T1000 (cell line): ENCODE measurements at regions not wholly inside any gene's neighbourhood (a gene's known extent, or its start where the extent isn't known, plus 50 kb on each side); places are given as distances from the start of the nearest gene placed in this dataset.
"Not testable (repeated sequence)": the region's sequence is repeated elsewhere in the genome, so short reads cannot be mapped to it uniquely, and the experiment has no call there.

ENCODE experiments used
- DNase-seq: peaks from one replicate; lab custom pipeline; 2025; ENCODE audit warnings: mixed read lengths; lab: John Stamatoyannopoulos, UW

DNA sequence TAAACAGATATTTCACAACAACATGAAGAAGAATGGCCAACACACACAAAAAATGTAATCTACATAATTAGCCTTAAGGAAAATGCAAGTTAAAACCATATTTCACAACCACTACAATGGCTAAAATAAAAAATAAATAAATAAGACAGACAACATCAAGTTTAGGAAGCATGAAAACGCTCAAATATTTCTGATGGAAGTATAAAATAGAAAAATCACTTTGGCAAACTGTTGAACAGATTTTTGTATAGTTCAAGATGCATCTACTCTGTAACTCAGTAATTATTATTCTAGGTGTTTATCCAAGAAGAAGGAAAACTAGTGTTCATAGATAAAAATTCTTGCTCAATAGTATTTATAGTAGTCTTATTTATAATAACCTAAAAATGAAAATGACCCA lies 1410.1 kb upstream of the ADGRB3 start:
- DNase-seq, result no peak

DNA sequence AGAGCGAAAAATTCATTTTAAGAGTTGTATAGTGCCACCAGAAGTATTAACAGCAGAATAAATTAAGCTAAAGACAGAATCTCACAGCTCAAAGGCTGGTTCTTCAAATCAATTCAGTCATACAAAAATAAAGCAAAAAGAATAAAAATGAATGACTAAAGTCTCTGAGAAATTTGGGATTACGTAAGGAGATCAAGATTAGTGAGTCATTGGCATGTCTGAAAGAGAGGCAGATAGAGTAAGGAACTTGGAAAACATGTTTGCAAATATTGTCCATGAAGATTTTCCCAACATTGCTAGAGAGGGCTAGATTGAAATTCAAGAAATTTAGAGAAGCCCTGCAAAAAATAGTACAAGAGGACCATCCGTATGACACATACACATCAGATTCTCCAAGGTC lies 1413.9 kb upstream of the ADGRB3 start:
- no peak for DNase-seq

DNA sequence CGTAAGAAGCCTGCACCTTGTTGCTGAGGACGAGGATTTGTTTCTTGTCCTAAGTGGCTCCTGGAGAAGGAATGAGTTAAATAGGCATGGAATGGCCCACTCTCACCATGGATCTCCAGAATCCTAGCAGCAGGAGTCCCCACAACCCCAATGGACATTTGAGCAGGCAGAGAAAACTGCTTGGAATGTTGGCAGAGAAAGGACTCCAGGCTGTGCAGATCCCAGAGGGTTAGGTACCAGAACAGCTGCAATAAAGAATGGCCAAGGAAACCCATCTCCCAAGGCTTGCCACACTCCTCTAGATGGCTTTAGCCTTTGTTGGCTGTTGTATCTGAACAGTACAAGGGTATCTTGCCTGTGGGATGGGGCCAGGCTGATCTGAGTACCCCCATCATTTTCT lies 1415.7 kb upstream of the ADGRB3 start:
- DNase-seq, result no peak

DNA sequence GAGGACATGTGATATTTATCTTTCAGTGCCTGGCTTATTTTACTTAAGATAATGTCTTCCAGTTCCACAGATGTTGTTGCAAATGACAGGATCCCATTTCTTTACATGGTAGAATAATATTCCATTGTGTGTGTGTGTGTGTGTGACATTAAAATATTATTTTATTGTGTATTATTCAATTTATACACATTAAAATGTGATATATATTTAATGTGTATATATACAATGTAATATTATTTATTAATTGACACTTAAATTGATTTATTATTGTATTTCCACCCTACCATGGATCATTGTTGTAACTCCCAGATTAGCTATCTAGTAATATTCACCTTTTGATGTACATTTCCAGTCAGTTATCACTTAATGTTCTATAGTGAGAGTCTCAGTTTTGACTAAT lies 1422.5 kb upstream of the ADGRB3 start:
- no peak for DNase-seq

DNA sequence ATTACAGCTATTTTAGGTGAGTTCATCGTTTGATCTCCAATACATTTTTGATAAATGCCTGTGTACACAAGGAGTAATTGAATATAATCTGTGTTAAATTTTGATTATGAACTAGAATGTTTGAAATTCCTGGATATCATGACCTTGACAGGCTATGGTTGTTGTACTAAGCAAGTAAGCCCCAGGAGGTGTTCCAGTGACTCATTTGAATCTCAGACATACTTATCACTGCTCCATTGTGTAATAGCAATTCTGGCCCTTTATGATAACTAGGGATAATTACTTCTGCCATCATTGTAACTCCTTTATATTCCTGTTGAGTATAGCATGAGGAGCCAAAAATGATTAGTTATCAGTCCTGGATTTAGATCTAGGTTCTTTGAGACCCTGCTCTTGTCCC lies 1424.6 kb upstream of the ADGRB3 start:
- DNase-seq, result no peak

DNA sequence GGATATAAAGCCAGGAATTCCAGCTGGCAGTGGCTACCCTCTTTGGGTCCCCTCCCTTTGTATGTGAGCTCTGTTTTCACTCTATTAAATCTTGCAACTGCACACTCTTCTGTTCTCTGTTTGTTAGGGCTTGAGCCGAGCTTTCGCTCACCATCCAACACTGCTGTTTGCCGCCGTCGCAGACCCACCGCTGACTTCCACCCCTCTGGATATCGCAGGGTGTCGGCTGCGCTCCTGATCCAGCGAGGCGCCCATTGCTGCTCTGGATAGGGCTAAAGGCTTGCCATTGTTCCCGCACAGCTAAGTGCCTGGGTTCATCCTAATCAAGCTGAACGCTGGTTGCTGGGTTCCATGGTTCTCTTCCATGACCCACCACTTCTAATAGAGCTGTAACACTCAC lies 1433.5 kb upstream of the ADGRB3 start:
- DNase-seq, result no peak

DNA sequence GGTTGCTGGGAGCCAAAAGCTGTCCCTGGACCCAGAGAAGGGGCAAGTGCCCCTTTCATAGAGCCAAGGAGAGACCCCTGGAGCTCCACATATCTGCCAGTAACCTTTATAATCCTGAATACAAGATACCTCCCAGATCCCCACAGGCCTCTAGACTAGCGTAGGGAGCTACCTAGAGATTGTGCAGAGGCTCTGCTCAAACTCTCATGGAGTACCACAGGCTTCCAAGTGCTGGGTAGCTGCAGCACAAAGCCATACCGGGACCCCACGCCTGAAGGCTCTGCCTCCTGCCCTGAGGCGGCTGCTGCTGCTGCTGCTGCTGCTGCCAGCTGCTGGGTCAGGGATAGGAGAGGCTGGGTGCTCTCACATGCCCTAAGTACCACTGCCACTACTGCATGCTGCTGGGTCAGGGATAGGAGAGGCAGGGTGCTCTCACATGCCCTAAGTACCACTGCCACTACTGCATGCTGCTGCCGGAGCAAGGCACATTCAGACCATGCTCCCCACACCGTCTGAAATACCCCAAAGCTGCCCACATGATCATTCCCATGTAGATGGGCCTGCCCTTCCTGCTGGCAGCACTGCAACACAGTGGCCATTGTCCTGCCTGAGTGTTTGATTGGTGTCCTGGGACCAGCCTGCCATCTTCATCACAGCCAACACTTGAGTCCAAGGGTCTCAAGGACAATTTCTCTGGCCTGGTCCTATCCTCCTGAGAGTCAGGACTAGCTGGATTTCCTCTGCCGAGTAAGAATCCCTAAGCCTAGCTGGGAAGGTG lies 1434.3 kb upstream of the ADGRB3 start:
- DNase-seq, result no peak

DNA sequence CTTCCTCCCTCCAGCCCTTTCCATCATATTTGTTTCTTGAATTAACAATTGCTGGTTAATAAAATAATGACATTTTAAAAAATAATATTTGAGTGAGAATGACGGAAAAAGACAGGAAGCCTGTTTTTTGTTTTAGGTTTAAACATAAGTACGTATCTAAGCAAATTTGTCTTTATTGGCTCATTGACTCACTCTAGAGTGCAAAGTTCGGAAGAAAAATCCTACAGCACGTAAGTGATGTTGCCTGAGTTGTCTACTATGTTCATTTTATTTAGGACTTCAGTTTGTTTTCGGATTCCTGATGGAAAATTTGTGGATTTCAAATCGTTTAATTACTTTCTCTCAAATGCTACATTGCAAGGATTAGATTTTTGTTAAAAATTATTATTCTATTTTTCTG lies 1435.7 kb upstream of the ADGRB3 start:
- DNase-seq, result no peak

DNA sequence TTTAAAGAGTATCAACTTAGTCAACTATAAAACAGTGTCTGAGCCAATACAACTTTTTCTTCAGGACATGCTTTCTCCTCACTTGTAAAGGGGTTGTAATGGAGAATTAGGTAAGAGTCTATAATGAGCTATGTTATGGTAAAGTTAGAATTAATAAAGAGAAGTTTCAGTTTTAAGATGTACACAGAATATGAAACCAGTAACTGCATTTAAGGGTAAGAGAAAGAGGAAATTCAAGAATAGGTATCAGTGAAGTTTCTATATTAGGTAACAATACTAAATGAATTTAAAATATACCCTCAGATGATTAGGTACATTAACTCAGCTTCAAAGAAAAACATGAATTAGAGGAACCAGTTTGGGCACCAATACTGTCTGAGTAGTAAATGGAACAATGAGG lies 1444.3 kb upstream of the ADGRB3 start:
- no peak for DNase-seq

DNA sequence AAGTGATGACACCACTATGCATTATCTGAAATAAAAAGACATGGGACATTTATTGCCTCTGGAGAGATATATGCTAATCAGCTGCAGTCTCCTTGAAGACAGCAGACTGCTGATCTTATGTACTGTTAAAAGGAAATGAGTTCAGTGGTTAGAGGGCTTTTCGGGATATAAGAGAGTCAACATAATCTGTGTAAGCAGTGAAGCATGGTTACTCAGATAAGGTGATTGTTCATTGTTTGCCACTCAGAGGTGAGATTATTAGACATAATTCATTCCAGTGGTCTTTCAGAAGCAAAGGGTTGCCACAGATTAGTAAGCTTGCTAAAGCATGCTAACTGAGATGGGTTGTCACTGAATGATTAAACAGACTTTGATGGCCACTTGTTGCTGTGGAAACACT lies 1450.7 kb upstream of the ADGRB3 start:
- no peak for DNase-seq

DNA sequence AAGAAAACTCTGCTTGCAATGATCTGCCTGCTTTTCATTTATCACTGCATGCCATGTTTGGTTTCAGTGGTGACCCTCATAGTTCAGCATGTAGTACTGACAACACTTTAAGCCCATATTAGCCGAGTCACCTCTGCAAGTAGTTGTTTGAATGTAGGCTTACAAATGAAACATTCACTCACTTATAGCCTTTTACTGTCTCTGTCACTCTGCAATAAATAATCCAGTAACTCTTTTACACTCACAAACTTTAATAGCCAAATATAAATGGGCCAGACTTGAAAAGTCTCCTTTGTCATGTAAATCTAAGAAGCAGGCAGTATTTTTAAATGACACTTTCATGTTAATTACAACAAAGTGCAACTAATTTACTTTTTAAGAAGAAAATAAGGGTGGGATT lies 1460.0 kb upstream of the ADGRB3 start:
- DNase-seq, result no peak

DNA sequence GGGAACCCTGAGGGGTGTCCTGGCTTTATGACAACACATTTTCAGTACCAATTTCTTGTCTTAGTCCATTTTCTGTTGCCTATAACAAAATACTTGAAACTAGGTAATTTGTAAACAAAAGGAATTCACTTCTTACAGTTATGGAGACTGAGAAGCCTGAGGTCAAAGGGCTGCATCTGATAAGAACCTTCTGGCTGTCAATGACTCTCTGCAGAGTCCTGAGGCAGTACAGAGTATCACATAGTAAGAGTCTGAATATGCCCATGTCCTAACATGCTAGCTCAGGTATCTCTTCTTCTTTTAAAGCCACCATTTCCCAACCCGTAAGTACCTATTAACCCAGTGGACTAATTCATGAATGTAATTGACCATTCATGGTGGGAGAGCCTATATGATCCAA lies 1458.6 kb upstream of the EYS start:
- no peak for DNase-seq

DNA sequence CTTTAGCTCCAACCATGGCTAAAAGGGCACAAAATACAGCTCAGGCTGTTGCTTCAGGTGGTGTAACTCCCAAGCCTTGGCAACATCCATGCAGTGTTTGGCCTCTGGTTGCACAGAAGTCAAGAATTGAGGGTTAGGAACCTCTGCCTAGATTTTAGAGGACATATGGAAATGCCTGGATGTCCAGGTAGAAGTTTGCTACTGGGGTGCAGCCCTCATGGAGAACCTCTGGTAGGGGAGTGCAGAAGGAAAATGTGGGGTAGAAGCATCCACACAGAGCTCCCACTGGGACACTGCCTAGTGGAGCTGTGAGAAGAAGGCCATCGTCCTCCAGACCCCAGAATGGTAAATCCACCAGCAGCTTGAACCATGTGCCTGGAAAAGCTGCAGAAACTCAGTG lies 1453.8 kb upstream of the EYS start:
- no peak for DNase-seq

DNA sequence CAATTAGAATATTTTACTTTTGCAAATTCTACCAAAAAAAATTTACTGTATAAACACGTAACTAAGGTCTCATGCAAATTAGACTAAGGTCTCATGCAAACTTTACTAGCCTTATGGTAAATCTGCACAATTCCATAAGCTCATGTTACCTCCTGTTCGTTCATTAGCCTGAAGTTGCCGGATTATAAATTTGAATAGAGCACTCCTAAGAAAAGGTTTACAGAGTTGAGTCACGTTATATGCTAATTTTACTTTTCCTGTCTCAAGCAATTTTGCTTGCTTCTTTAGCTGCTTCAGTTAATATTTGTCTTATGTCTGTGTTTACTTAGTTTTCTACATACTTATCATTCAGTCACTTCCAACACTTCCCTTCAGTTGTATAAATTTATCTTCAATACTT lies 1434.0 kb upstream of the EYS start:
- no peak for DNase-seq

DNA sequence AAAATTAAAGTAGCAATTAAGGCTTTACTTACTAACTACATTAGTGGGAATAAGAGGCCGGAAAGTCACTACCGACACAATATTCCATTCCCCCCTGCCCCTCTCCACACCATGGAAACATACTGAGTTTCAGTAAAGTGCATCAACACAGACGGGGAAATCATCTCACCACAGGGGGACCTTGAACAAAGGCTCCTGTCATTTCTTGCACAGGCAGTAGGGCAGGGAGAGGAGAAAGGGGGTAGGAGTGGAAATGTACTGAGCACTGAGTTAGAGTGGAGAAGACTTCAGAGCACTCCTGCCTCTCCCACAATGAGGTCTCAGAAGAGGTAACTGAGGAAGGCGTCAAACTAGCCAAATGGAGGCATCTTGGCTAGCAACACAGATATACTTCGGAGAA lies 1426.9 kb upstream of the EYS start:
- DNase-seq, result no peak

DNA sequence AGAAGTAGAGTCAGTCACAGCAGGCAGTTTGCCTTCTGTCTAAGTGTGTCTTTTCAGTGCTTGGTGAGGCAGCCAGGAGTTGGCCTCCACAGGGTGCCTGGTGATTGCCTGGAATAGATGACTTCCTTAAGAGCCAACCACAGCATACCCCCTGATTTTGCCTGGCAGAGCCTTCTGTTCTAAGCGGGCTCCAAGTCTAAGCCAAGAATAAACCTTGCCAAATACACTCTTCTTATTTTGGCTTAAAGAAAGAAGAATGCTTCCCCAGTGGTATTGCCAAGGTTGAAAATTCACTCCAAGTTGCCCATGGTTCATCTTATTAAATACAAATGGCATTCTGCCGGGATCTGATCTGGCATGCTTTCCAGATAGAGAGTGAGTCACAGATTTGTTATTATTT lies 1424.8 kb upstream of the EYS start:
- no peak for DNase-seq

DNA sequence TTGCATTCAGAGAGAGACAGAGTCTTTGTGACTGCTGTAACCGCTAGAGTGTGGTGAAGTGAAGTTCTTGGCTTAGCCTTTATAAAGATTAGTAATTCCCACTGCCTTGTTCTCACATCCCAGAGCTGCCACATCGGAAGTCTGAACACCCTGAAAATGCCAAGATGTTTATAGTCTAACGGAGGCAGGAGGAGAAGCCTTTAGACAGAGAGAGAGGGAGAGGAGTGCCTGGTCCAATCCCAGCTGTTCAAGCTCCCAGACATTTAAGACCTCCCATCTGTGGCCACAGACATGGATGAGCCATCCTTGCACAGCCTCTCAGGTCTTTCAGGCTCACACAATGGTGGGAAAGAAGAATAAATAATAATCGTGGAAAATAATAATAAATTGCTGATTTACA lies 1422.8 kb upstream of the EYS start:
- DNase-seq, result no peak

DNA sequence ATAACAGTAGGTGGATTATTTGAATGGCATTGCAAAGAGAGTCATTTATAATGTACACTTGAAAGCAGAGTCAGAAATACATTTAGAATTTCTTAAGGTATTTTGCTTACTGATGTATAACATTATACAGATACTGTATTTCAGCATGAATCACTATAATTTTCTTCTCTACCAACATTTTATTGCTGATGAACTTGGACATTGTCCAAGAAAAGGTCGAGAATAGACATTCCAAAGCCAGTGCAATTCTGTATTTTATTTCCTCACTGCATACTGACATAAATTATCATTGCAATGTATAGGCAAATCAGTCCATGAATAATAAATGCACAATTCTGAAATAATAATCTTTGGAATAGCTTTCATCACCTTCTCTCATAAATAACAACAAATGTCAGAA lies 1420.0 kb upstream of the EYS start:
- no peak for DNase-seq

DNA sequence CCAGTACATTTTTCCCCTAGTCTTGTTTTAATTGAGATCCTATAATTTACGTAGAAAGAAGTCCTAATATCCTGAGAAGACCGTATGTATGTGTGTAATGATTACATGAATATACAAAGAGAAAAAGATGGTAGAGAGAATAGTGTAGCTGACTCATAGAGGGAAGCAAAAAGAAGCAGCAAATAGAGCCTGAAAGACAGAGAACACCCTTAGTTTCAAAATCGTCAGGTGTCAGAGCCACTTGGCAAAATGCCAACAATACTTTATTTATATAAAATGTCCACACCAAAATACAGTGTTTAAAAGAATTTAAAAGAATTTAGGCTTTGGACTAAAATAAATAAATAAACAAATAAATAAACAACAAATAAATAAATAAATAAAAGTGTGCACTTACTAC lies 1414.1 kb upstream of the EYS start:
- DNase-seq, result no peak

DNA sequence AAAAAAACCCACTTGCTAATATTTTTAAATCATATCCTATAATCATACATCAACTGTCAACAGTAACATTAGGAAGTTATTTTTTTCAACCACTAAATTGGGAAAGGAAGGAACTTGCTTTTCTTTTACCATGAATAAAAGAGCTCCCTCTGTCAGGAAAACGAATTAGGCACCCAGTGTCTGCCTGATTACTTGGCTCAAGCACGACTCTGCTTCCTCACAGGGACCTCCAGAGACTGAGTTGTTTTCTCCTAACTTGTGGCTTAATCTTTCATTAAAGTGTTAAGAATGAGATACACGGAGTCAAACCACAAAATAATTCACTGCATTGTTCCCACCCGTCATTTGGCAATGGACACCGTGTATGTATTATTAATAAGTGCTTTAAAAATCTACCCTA lies 1405.1 kb upstream of the EYS start:
- no peak for DNase-seq

DNA sequence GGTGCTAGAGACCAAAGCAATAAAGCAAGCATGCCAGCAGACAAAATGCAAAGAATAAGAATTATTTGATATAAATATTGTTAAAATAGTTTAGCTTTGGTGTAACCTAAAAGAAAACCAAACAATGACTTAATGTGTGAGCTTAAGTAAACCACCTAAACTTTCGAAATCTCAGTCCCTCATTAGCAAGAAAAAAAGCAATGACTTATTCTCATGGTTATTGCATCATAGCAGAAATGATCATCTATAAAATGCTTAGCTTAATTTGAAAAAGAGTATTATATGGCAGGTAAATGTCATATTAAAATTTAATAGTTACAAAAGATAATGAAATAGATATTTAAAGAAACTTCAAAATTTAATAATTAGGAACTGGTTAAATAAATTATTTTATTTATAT lies 1395.7 kb upstream of the EYS start:
- DNase-seq, result no peak

DNA sequence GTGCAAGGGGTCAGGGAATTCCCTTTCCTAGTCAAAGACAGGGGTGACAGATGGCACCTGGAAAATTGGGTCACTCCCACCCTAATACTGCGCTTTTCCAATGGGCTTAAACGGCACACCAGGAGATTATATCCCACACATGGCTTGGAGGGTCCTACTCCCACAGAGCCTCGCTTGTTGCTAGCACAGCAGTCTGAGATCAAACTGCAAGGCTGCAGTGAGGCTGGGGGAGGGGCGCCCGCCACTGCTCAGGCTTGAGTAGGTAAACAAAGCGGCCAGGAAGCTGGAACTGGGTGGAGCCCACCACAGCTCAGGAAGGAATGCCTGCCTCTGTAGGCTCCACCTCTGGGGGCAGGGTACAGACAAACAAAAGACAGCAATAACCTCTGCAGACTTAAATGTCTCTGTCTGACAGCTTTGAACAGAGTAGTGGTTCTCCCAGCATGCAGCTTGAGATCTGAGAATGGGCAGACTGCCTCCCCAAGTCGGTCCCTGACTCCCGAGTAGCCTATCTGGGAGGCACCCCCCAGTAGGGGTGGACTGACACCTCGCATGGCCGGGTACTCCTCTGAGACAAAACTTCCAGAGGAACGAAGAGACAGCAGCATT lies 1388.7 kb upstream of the EYS start:
- not testable (repeated sequence) for DNase-seq

DNA sequence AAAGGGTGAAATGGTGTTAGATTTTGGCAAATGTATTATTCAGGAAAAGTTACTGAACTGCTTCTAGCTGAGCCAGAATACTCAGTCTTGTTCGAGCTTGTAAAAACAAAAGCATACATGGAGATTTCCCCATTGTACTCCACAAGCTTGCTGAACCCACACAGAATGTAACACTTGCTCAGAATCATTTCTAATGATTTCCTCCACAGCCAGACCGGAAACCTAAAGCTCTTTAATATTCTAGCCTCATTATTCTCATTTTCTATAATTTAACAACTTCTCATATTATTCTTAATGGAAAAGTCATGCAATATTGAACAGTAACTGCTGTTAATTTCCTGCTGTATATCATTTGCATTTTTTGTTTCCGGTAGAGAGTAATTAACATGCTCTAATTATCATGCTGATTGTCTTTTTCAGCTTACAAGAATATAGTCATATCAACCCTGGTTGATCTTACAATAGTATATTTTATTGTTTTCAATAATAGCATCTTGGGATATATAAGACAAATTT lies 1387.5 kb upstream of the EYS start:
- no peak for DNase-seq

DNA sequence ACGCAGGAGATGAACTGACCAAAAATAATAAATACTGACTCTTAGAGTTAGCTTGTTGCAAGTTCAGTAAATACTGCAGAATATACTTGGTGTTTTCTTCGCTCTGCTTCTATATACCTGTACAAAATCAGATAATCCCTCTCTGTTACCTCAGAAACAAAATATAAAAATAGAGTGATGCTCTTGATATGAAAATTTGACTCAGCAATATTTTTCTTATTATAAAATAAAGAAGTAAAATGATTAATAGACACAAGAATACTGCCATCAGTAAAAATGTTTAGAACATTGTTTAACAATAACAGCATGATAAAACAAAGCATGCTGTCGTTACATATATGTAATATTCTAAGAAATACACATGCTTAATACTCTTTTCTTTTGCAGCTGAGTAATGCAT lies 1366.9 kb upstream of the EYS start:
- DNase-seq, result no peak
